ENCODE measurements at regions not wholly inside any gene's neighbourhood (a gene's known extent, or its start where the extent isn't known, plus 50 kb on each side); places are given as distances from the start of the nearest gene placed in this dataset.

- DNase-seq = no peak
Measured at GRCh38 chr10:79004311-79004710, 64.5 kb upstream of the ZMIZ1 start.

DNA sequence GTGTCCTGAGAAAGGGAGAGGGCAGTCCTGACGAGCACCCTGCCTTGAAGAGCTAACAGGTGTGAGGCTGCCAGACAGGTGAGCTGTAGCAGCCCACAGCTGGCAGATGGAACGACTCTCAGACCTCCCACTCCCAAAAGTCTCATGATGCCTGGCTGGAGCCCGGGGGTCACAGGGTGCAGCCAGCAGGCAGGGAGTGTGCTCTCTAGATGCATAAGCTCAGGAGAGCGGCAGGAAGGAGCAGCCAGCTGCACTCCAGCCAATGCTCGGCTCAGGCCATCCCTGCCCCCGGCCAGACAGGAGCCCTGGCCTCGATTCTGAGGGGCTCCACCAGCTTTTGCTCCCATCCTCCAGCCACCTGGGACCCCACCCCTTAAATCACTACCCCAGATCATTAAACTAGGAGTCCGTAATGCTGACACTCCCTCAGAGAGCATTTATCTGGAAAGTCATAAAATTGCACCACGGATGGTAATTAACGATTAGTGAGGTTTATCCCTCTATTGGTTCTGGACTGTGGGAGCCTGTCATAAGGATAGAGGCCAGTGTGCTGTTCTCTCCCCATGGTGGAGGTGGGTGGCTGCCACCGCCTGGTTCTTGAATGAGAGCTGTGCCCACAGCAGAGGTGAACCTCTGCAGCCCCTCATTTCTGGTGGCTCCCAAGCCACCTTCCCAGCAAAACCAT, 63.5 kb upstream of the ZMIZ1 start:
- DNase-seq = no peak

DNA sequence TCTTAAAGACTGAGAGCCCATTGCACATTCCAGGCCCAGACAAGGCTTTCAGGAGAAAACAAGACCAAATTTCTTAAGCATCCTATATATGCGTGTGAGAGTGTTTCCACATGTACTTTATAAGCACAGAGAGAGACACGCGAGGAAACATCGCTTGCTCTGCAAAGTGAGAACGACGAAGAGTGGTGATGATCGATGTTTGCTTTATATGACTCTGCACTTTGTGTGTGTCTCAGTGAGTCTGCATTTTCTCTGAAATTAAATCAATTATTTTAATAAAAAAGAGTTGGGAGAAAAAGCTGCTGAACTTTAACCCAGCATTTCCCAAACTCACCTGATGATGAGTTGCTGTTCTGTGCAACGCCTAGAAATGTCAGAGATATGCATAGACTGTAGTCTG, 61.7 kb upstream of the ZMIZ1 start:
- no peak for DNase-seq

DNA sequence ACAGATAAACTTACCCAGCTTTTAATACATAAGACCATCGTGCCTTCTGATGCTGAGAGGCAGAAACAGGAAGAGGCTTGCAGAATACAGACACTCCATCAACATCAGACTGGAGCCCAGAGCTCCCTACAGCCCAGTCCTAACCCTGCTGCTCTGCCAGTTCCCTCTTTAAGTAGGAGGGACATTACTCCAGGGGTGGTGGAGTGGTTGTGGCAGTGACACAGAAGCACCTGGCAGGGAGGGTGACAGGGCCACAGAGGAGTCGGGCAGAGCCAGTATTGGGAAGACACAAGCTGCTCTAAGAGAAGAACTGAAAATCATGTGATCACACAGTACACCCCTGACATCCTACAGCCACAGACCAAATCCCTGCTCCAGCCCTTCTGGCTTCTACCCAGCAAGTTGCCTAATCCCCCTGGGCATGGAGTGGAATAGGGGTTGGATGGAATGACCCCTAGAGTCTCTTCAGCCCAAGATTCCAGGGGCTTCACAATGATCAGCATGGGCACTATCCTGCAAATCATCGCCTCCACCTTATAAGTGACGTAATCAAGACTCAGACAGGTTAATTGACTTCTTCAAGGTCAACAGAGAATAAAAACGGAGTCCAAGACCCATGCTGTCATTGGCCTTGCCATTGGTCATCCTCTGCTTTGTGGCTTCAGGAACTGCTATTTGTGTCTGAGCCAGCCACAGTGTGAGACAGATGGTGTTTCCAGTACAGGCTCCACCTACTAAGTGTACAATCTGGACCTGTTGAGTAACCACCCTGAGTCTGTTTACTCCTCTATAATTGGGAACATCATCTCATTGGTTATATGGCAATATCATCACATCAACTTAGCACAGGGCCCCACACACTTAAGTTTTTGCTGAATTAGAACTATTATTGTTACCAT, 61.1 kb upstream of the ZMIZ1 start:
- no peak for DNase-seq

DNA sequence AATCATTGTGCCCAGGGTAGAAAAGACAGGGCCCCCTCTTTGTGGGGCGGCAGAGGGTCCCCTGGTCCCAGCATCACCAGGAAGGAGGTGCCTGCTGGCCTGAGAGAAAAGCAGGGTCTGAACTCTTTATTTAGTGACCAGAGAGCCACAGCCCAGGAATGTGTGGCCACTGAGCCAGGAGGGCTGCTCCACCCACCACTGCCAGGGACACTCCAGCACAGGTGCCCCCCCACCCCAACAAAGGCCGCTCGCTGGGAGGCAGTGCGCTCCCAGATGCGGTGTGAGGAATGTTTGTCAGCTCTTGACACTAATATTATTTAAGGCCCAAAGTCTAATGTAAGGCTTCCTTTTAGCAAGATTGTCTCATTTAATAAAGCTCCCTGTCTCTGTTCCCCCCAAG, 59.6 kb upstream of the ZMIZ1 start:
- DNase-seq = no peak

GRCh38 chr10:79012567-79012966, 56.2 kb upstream of the ZMIZ1 start:
- DNase-seq = no peak

GRCh38 chr10:79013406-79013987, 55.3 kb upstream of the ZMIZ1 start:
- no peak for DNase-seq

DNA sequence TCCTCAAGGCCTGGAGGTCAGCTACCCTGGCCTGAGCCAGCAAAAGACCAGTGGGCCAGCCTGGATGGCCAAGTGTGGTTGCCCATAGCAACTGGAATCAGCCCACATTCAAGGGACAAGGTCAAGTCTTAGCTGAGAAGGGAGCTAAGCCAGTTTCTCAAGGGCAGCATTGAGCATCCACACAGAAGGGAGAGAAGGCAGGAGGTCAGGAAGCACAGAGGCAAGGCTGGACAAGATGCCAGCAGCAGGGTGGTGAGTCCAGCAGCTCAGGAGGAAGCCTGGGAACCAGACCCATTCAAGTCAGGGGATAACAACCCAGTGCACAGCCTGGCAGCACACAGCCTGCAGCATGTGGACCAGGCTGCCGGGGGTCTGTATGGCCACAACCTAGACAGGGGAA, 54.0 kb upstream of the ZMIZ1 start:
- DNase-seq = no peak

DNA sequence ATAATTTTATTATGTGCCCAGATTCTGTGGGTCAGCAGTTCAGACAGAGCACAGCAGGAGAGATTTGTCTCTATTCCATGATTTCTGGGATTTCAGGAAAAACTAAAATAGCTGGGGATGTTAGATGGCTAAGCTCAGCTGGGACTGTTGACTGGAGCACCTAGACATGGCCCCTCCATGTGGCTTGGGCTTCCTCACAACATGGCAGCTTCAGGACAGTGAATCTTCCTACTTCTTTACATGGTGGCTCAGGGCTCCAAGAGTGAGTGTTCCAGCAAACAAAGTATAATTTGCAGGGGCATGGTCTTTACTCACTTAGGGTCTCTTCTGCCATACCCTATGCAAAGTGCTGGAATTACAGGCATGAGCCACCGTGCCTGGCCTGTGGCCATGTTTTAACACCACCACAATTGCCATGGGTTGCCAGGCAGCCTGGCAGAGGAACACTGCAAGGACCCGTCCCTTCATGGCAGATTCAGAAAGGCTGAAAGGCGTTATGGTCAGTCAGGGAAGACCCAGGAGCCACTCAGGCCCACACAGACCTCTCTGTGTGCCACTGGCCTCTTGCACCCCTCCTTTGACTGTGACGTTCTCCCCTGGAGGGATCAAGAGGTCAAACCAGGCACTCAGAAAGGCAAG, 50.8 kb upstream of the ZMIZ1 start:
- DNase-seq = no peak

GRCh38 chr10:79018521-79019011, 50.2 kb upstream of the ZMIZ1 start:
- DNase-seq = no peak
